HG02970 (cell line): ENCODE measurements at regions not wholly inside any gene's neighbourhood (a gene's known extent, or its start where the extent isn't known, plus 50 kb on each side); places are given as distances from the start of the nearest gene placed in this dataset.
"Not testable (repeated sequence)": the region's sequence is repeated elsewhere in the genome, so short reads cannot be mapped to it uniquely, and the experiment has no call there.

Experiments
- ATAC-seq: cut with Tn5 transposase; IDR thresholded peaks from one replicate; pipeline ENCODE4 v1.9.1; 2021; ENCODE audit warnings: mild to moderate bottlenecking, moderate library complexity, moderate number of reproducible peaks; ENCODE audit not compliant: unreplicated experiment, low FRiP score

- ATAC-seq: no peak
These were observed 151.3 kb downstream of the CYSLTR2 start for GRCh38 chr13:48804821-48805601.

DNA sequence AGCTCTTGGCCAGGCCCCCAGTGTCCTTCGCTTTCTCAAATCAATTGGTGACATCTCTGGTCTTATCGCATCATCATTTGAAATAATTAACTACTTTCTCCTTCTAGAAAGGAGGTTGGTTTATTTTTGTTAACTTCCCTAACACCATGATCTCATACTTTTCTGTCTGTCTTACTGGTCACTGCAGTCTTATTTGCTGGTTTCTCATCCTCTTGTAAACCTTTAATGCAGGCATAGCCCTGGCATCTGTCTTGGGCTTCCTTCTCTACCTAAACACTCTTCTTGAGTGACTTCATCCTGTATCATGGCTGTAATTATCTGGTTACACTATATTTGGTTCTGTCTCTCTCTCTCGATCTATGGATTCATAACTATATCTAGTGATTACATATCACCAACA, 152.8 kb downstream of the CYSLTR2 start:
- ATAC-seq: no peak

GRCh38 chr13:48808683-48809082, 155.0 kb downstream of the CYSLTR2 start:
- ATAC-seq: no peak

DNA sequence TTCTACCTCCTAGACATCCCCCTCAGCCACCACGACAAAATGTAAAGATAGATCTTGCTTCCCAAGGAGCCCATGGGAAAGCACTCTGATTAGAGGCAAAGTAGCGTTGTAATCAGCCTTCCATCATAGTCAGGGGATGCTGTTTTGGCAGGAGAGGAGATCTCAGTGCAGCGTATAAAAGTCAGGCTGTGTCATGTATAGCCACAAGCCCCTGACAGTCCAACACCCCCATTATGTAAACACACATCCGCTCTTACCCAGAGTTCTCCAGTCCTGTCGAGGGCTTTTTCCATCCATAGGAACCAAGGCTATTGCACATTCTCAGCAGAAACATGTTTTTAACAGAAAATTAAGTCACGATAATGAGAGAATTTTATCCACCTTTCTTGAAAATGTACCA, 156.3 kb downstream of the CYSLTR2 start:
- ATAC-seq: no peak

GRCh38 chr13:48813518-48813917, 159.8 kb downstream of the CYSLTR2 start:
- ATAC-seq: no peak

GRCh38 chr13:48816700-48817099, 159.0 kb upstream of the FNDC3A start:
- ATAC-seq: no peak

GRCh38 chr13:48817166-48817802, 158.4 kb upstream of the FNDC3A start:
- ATAC-seq: no peak

DNA sequence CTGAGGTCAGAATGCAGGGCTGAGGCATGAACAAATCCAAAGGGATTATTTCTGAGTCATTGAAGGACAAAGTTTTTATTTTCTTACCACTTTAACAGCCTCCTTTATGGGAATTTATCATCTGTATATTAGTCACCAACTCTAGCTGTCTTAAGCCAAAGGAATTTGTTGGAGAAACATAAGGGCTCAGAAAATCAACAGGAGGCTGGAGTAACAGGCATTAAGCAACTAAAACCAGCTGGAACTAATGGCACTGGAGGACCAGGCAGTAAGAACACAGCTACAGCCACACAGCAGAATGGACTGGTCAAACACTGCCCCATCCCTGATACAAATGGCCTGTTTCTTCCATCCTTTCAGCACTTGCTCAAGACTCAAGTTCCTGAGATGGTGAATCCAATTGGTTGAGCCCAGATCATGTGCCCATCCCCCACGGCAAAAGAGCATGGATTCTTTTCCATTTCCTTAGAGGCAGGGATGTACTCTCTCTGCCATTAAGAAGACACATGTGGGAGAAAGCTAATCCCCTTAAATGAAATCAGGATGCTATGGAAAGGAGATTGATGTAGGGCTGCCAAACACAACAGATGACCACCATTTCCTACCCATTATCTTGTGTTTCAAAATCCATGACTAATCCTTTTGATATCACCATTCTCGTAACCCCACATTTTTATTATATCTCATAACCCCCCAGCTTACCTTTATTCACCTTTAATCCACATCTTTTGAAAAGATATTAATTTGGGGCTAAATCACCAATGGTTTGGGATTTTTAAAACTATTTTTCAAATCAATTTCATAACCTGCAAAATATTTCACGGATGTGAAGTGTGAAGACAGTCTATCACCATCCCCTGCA, 157.0 kb upstream of the FNDC3A start:
- no peak for ATAC-seq

GRCh38 chr13:48819376-48819775, 156.3 kb upstream of the FNDC3A start:
- ATAC-seq: no peak

GRCh38 chr13:48819899-48820298, 155.8 kb upstream of the FNDC3A start:
- ATAC-seq: no peak

DNA sequence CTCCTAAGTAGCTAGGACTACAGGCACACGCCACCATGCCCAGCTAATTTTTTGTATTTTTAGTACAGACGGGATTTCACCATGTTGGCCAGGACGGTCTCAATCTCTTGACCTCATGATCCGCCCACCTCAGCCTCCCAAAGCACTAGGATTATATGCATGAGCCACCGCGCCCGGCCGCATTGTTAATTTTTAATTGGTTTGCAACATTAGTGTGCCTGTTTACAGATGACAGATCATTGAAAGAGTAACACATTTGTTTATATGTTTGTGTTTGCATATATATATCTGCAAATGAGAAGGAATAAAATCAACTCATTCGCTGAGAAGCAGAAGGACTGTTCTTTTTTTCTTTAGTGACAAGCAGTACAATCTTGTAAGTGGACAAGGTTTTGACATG, 152.2 kb upstream of the FNDC3A start:
- ATAC-seq: not testable (repeated sequence)

DNA sequence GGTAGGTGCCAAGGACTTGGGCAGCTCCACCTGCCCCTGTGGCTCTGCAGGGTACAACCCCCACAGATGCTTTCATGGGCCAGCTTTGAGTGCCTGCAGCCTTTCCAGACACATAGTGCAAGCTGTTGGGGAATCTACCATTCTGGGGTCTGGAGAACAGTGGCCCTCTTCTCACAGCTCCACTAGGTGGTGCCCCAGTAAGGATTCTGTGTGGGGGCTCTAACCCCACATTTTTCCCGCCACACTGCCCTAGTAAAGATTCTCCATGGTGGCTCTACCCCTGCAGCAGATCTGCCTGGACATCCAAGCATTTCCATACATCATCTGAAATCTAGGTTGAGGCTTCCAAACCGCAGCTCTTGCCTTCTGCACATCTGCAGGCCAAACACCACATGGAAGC, 149.7 kb upstream of the FNDC3A start:
- no peak for ATAC-seq

DNA sequence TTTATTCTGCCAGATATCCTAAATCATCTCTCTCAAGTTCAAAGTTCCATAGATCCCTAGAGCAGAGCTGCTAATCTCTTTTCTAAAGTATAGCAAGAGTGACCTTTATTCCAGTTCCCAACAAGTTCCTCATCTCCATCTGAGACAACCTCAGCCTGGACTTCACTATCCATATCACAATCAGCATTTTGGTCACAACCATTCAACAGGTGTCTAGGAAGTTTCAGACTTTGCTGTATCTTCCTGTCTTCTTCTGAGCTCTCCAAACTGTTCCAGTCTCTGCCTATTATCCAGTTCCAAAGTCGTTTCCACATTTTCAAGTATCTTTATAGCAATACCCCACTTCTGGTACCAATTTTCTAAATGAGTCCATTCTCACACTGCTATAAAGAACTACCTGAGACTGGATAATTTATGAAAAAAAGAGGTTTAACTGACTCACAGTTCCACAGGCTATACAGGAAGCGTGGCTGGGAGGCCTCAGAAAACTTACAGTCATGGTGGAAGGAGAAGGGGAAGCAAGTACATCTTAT, 148.7 kb upstream of the FNDC3A start:
- ATAC-seq: not testable (repeated sequence)

- ATAC-seq: no peak
These were observed 148.0 kb upstream of the FNDC3A start for GRCh38 chr13:48827709-48828108.

- no peak for ATAC-seq
These were observed 146.7 kb upstream of the FNDC3A start for GRCh38 chr13:48828962-48829411.

GRCh38 chr13:48829536-48829935, 146.2 kb upstream of the FNDC3A start:
- ATAC-seq: no peak

DNA sequence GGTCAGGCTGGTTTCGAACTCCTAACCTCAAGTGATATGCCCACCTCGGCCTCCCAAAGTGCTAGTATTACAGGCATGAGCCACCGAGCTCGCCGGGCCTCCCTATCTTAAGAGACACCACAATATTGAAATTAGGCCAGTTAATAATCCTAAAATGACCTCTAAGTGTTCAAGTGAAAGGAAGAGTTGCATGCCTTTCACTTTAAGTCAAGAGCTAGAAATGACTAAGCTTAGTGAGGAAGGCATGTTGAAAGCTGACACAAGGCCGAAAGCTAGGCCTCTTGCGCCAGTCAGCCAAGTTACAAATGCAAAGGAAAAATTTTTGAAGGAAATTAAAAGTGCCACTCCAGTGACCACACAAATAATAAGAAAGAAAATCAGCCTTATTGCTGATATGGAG, 144.5 kb upstream of the FNDC3A start:
- ATAC-seq: no peak

DNA sequence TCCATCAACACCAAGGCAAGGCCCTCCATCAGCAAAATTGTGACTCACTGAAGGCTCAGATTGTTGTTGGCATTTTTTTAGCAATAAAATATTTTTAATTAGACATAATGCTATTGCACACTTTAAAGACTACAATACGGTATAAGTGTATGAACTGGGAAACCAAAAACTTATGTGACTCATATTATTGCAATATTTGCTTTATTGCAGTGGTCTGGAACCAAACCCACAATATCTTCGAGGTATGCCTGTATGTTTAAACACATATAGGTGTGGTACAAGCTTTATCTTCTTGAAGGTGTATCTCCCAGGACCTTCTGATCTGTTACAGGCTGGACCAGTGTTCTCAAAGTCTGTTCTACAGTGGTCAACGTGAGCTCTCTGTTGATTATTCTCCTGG, 142.3 kb upstream of the FNDC3A start:
- no peak for ATAC-seq

GRCh38 chr13:48835326-48835725, 140.4 kb upstream of the FNDC3A start:
- ATAC-seq: not testable (repeated sequence)

DNA sequence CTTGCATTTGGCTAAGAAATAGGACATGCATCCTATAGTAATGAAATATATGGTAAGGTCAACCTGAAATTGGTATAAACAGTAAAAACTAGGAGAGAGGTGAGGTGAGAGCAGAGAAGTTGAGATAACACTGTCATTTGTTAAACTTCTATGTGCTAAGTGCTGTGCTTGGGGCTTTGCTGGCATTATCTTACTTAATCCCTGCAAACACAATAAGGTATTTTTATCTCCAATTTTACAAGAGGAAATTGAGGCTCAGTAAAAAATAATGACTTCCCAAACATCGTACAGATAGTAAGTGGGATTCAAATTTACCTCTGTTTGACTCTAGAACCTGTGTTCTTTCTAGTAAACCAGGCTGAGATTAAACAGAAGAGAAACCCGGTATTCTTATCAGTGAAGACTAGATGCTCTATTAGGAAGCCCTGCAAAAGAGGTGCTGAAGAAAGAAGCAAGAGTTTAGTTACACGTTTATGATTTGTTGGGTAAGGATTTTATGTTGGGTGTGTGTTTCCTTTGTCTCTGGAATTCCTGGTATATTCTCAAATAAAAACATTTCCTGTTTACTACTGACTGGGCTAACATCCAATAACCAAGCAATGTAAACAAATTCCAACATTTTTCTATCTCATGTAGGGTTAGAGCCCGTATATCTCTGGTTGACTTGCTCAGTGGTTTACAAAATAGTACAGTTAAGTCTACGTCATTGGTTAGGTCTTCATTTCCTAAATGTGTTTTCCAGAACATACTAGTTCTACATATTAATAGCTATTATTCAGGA, 137.3 kb upstream of the FNDC3A start:
- ATAC-seq: no peak
